Tibial nerve (tissue), 3 donors: ENCODE measurements at regions not wholly inside any gene's neighbourhood (a gene's known extent, or its start where the extent isn't known, plus 50 kb on each side); places are given as distances from the start of the nearest gene placed in this dataset.
"Not testable (repeated sequence)": the region's sequence is repeated elsewhere in the genome, so short reads cannot be mapped to it uniquely, and the experiment has no call there.

Source experiments
- CTCF ChIP-seq, 5 experiments: fragments of 200-600 bp in 3 of 5; fragments of 450-650 bp in 2 of 5; sonication (generic) in 3 of 5; IDR thresholded peaks; one replicate each; pipeline ENCODE4 v1.5.1; 2016 to 2019; ENCODE audit warnings: antibody characterized with exemption in 5 of 5, mild to moderate bottlenecking in 3 of 5, moderate library complexity in 2 of 5
- POLR2A ChIP-seq, 2 donors: fragments of 450-650 bp; IDR thresholded peaks; one replicate each; pipeline ENCODE4 v1.6.1; 2017; ENCODE audit warnings: antibody characterized with exemption in 2 of 2, mild to moderate bottlenecking in 2 of 2, moderate library complexity in 2 of 2

GRCh38 chr2:111570300-111571114 is 313.5 kb downstream of the ANAPC1 start:
- TF ChIP-seq CTCF, POLR2A (IDR thresholded peaks at IDR 0.05): not testable (repeated sequence)
